Right lung (tissue), 2 donors: ENCODE measurements at regions not wholly inside any gene's neighbourhood (a gene's known extent, or its start where the extent isn't known, plus 50 kb on each side); places are given as distances from the start of the nearest gene placed in this dataset.
"Not testable (repeated sequence)": the region's sequence is repeated elsewhere in the genome, so short reads cannot be mapped to it uniquely, and the experiment has no call there.

Experiments used
- DNase-seq, 2 donors: peaks; one replicate each; pipeline ENCODE4 v3.0.0-alpha.2; 2013

DNA sequence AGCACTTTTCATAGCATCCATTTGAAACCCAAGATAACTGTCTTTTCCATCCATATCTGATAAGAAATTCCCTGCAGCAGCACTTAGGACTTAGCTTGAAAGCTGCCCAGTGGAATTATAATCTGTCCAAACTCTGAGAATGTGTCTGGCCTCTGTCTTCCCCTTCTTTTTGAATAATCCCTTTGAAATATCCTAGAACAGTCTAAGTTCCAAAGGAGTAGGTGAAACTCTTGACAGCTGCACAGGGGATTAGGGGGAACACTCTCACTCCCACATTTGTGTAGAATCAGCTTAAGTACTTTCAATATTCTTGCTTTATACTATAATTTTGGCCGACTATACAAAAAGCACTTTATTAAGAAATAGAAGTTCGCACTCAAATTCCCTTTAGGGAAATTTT is 157.7 kb downstream of the PAPSS1 start:
- no peak for DNase-seq

GRCh38 chr4:107561481-107561880 is 158.6 kb downstream of the PAPSS1 start:
- no peak for DNase-seq

- no peak for DNase-seq
These were observed 160.4 kb downstream of the PAPSS1 start for GRCh38 chr4:107559653-107560052.

DNA sequence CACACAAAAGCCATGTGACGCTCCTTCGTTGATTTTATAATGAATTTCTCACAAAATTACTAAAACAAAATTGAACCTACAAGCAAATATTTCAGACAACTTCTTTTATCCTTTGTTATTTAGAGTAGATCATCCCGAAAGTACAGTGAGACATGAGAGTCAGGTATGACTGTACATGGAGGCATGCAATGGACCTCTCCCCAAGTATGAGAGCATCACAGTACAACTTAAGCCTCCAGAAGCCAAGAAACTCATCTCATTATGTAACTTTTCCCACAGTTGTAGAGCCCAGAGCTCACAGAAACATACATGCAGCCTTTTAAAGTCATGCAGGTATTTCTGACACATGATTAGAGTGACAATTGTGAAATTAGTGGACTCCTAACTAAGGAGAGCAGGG is 167.7 kb downstream of the PAPSS1 start:
- DNase-seq = no peak

GRCh38 chr4:107548211-107548905 is 171.7 kb downstream of the PAPSS1 start:
- peak; percentile 7 to 10 for DNase-seq

GRCh38 chr4:107546638-107547037 is 173.4 kb downstream of the PAPSS1 start:
- DNase-seq = no peak

GRCh38 chr4:107541511-107541910 is 178.5 kb downstream of the PAPSS1 start:
- DNase-seq = no peak

DNA sequence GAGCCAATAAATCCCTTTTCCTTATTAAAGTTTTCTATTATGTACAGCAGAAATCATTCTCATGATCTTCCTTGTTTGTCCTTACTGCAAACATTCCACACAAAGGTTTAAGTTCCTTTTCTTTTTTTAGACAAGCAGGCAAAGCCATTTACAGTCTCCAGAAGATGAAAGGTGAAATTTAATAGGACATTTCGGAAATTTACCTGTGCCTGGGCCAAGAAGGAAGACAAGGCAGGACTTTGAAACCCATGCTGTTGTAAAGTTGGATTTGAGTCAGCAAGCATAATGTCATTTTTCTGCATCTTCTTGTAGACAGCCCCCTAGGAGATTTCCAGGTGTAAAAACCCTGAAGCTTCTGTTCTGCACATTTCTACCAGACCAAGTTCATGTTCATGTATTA is 188.1 kb downstream of the PAPSS1 start:
- no peak for DNase-seq

- no peak for DNase-seq
These were observed 199.7 kb downstream of the PAPSS1 start for GRCh38 chr4:107520368-107520767.

- peak; percentile 4 to 33 for DNase-seq
These were observed 201.0 kb downstream of the PAPSS1 start for GRCh38 chr4:107519053-107519452.

GRCh38 chr4:107518076-107518475 is 202.0 kb downstream of the PAPSS1 start:
- no peak for DNase-seq

GRCh38 chr4:107512549-107512948 is 207.5 kb downstream of the PAPSS1 start:
- no peak for DNase-seq

GRCh38 chr4:107509615-107510014 is 210.4 kb downstream of the PAPSS1 start:
- DNase-seq = no peak

- no peak for DNase-seq
These were observed 219.5 kb downstream of the PAPSS1 start for GRCh38 chr4:107500551-107500950.

- no peak for DNase-seq
These were observed 223.0 kb downstream of the PAPSS1 start for GRCh38 chr4:107497054-107497453.

DNA sequence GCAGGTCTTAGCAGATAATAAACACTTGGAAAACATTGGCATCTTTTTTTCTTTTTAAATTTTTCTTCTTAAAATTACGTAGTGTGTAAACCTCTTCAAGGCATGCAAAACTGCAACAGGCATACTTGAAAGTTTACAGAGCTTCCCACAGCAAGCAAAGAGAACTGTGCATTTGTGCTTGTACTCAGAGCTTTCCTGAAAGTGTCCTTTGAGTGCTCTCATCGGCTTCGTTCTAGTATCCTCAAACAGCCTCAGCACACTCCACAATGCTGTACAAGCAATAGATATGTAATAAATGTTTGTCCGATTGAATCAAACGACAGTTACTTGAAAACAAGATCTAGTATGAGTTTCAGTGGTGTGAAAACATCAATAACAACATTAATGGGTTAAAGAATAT is 227.5 kb downstream of the PAPSS1 start:
- no peak for DNase-seq

- DNase-seq = no peak
These were observed 229.9 kb downstream of the PAPSS1 start for GRCh38 chr4:107490116-107490515.

DNA sequence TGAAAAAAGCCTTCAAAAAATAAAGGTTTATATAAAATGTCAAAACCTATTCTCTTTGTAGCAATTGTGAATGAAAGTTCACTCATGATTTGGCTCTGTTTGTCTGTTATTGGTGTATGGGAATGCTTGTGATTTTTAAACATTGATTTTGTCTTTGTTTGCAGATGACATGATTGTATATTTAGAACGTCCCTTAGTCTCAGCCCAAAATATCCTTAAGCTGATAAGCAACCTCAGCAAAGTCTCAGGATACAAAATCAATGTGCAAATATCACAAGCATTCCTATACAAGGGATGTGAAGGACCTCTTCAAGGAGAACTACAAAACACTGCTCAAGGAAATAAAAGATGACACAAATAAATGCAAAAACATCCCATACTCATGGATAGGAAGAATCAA is 236.4 kb downstream of the PAPSS1 start:
- not testable (repeated sequence) for DNase-seq

GRCh38 chr4:107482546-107482945 is 237.5 kb downstream of the PAPSS1 start:
- DNase-seq = no peak

DNA sequence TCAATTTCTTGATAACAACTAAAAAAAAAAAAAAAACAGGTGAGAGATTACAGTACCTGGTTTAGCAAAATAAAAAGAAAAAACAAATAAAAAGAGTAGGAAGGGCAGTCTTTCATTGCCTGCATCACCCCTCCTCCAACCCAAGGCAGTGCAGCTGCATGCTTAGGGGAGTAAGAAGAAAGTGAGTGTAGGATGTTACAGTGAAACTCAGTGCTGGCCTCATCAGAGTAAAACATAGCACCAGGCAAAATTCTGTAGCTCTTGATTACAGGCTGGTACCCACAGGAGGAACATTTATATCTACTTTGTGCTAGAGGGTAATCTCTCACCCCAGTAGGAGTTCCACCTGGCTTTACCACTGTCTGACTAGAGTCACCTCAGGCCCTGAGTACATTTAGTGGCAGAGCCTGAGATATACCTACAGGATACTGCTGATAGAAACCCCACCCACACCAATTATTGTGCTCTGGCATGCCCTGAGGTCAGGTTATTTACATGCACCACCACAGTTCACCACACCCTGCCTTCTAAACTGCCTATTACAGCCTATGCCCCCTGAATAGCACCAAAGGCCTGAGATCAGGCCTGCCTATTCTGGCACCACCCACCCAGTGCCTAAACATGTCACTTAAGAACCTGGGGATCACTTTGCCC is 241.6 kb downstream of the PAPSS1 start:
- no peak for DNase-seq

DNA sequence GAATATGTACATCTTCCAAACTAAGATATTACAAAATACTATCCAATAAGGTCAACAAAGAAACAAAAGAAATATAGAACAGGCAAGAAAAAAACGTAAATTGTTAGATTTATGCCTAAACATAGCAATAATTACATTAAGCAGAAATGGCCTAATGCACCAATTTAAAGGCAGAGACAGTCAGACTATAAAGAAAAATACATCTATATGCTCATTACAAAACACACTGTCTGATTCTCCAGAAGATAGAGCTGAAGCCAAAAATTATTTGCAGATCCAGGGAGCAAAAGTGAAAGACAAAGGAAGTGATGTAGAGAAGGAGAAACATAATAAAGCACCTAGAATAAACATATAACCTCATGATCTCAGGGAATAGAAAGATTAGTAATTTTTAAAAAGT is 246.9 kb downstream of the PAPSS1 start:
- DNase-seq = no peak

GRCh38 chr4:107472265-107472948 is 247.6 kb downstream of the PAPSS1 start:
- no peak for DNase-seq

DNA sequence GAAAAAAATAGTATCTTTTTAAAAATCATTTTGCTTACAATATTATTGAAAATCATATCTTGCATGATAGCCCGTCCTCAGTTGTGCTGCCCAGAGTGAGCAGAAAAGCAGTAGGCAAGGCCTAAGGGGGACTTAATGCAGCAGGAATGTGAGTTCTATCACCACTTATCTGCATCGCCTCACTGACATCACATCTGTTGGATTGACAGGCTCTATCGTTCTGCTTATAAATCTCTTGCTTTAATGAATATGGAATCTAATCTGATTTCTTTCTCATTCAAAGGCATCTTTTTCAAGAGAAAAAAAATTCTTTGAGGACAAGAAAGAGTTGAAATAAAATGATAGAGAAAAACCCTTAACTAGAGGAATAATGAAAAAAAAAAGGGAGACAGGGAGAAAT is 249.9 kb downstream of the PAPSS1 start:
- no peak for DNase-seq
